H1 (cell line): ENCODE measurements at regions not wholly inside any gene's neighbourhood (a gene's known extent, or its start where the extent isn't known, plus 50 kb on each side); places are given as distances from the start of the nearest gene placed in this dataset.

ENCODE experiments used
- CTCF ChIA-PET: fragments of 300-600 bp; sonication (Branson Sonifier 250); formaldehyde crosslinking; loops from one replicate; lab custom pipeline; 2021; ENCODE audit not compliant: partially characterized antibody; lab: Charles Lee
- POLR2A ChIA-PET: fragments of 300-600 bp; sonication (Branson Sonifier 250); formaldehyde crosslinking; loops from one replicate; lab custom pipeline; 2021; ENCODE audit warnings: inconsistent platforms; ENCODE audit not compliant: partially characterized antibody; lab: Charles Lee
- DNase-seq, 2 experiments: peaks; one replicate each; pipeline versions ENCODE4 v3.0.0 to v3.0.0-alpha.2; 2010 to 2022; ENCODE audit warnings: low spot score in 2 of 2, low read depth in 1 of 2, mixed read lengths in 1 of 2
- FAIRE-seq: peaks from 2 replicates; lab custom pipeline; 2011; peaks lifted over from hg19 to GRCh38; lab: Jason Lieb, UNC
- H2AFZ ChIP-seq: 2 replicates; pipeline ENCODE4 v1.8.1; 2012; ENCODE audit warnings: low read length, inconsistent platforms
- H2AK5ac ChIP-seq: 2 replicates; pipeline ENCODE4 v1.6.1; 2013; ENCODE audit warnings: low read depth, low read length
- H2BK120ac ChIP-seq: replicated peaks from 2 replicates; pipeline ENCODE3; 2013; ENCODE audit warnings: low read depth, low read length, inconsistent platforms
- H2BK12ac ChIP-seq: 2 replicates; pipeline ENCODE4 v1.6.1; 2013; ENCODE audit warnings: low read depth, low read length
- H2BK15ac ChIP-seq: 2 replicates; pipeline ENCODE4 v1.6.1; 2013; ENCODE audit warnings: low read length
- H2BK20ac ChIP-seq: 2 replicates; pipeline ENCODE4 v1.6.1; 2013; ENCODE audit warnings: low read length
- H2BK5ac ChIP-seq: 2 replicates; pipeline ENCODE4 v1.6.1; 2013; ENCODE audit warnings: low read depth, low read length
- H3K14ac ChIP-seq: 2 replicates; pipeline ENCODE4 v1.6.1; 2013; ENCODE audit warnings: inconsistent platforms; ENCODE audit not compliant: insufficient read length
- H3K18ac ChIP-seq: 2 replicates; pipeline ENCODE4 v1.6.1; 2013; ENCODE audit warnings: low read length; ENCODE audit errors: extremely low read depth
- H3K23ac ChIP-seq: 2 replicates; pipeline ENCODE4 v1.6.1; 2013; ENCODE audit warnings: inconsistent platforms; ENCODE audit not compliant: insufficient read length
- H3K23me2 ChIP-seq: 2 replicates; pipeline ENCODE4 v1.6.1; 2013; ENCODE audit warnings: low read depth, low read length
- H3K27ac ChIP-seq: 2 replicates; pipeline ENCODE4 v1.6.1; 2011; ENCODE audit warnings: low read depth, low read length, inconsistent platforms
- H3K27me3 ChIP-seq, 4 experiments: replicated peaks in 1 of 4; 1 replicate in 1 of 4; 2 replicates in 3 of 4; pipeline versions ENCODE4 v1.6.1 to v1.8.1; 2011 to 2013; ENCODE audit warnings: low read length in 3 of 4, mild to moderate bottlenecking in 3 of 4, inconsistent platforms in 2 of 4, mixed read lengths in 2 of 4, moderate library complexity in 1 of 4; ENCODE audit not compliant: control insufficient read depth in 3 of 4, insufficient read depth in 3 of 4; ENCODE audit errors: extremely low read depth in 1 of 4
- H3K36me3 ChIP-seq, 4 experiments: 2 replicates each; pipeline versions ENCODE4 v1.6.1 to v1.8.1; 2011 to 2013; ENCODE audit warnings: mild to moderate bottlenecking in 4 of 4, low read length in 3 of 4, moderate library complexity in 2 of 4, control low read depth in 1 of 4, inconsistent platforms in 1 of 4; ENCODE audit not compliant: insufficient read depth in 4 of 4, control insufficient read depth in 2 of 4
- H3K4ac ChIP-seq: replicated peaks from 2 replicates; pipeline ENCODE3; 2013; ENCODE audit warnings: low read length, low read depth, mixed read lengths, inconsistent platforms; ENCODE audit not compliant: insufficient read length
- H3K4me1 ChIP-seq, 4 experiments: replicated peaks in 1 of 4; 1 replicate in 1 of 4; 2 replicates in 3 of 4; pipeline versions ENCODE4 v1.6.1 to v1.8.1; 2011 to 2013; ENCODE audit warnings: low read length in 3 of 4, inconsistent platforms in 2 of 4, mixed read lengths in 1 of 4; ENCODE audit not compliant: insufficient read depth in 4 of 4, control insufficient read depth in 3 of 4
- H3K4me2 ChIP-seq, 2 experiments: 2 replicates each; pipeline versions ENCODE4 v1.6.1 to v1.8.1; 2011 to 2013; ENCODE audit warnings: low read depth in 2 of 2, low read length in 2 of 2, control low read depth in 1 of 2, inconsistent platforms in 1 of 2, mild to moderate bottlenecking in 1 of 2; ENCODE audit not compliant: insufficient read depth in 1 of 2
- H3K4me3 ChIP-seq, 4 experiments: fragments of 200-600, 300-600 bp in 1 of 4; sonication (generic), shearing (Covaris generic), sonication (Bioruptor Twin) in 1 of 4; 2 replicates each; pipeline versions ENCODE4 v1.5.1 to v1.8.1; 2011 to 2016; ENCODE audit warnings: low read length in 4 of 4, low read depth in 3 of 4, control low read depth in 2 of 4, inconsistent platforms in 2 of 4, mild to moderate bottlenecking in 2 of 4, mixed read lengths in 1 of 4, moderate library complexity in 1 of 4; ENCODE audit not compliant: insufficient read depth in 2 of 4; ENCODE audit errors: extremely low read depth in 1 of 4
- H3K56ac ChIP-seq: replicated peaks from 2 replicates; pipeline ENCODE3; 2013; ENCODE audit warnings: low read depth, mild to moderate bottlenecking, mixed read lengths, low read length, inconsistent platforms; ENCODE audit not compliant: insufficient read length
- H3K79me1 ChIP-seq: 2 replicates; pipeline ENCODE4 v1.6.1; 2013; ENCODE audit warnings: low read depth, low read length, control low read depth
- H3K79me2 ChIP-seq, 2 experiments: 2 replicates each; pipeline versions ENCODE4 v1.6.1 to v1.8.1; 2012 to 2013; ENCODE audit warnings: low read length in 2 of 2, mild to moderate bottlenecking in 2 of 2, inconsistent platforms in 1 of 2; ENCODE audit not compliant: insufficient read depth in 2 of 2, control insufficient read depth in 1 of 2
- H3K9ac ChIP-seq, 4 experiments: replicated peaks in 1 of 4; 1 replicate in 1 of 4; 2 replicates in 3 of 4; pipeline versions ENCODE4 v1.6.1 to v1.8.1; 2011 to 2013; ENCODE audit warnings: low read depth in 3 of 4, low read length in 3 of 4, control low read depth in 2 of 4, mild to moderate bottlenecking in 2 of 4, moderate library complexity in 2 of 4, inconsistent platforms in 1 of 4; ENCODE audit errors: extremely low read depth in 1 of 4
- H3K9me3 ChIP-seq, 2 experiments: 2 replicates each; pipeline versions ENCODE4 v1.6.1 to v1.8.1; 2012 to 2013; ENCODE audit warnings: mild to moderate bottlenecking in 2 of 2, moderate library complexity in 2 of 2, control low read depth in 1 of 2, inconsistent platforms in 1 of 2, low read depth in 1 of 2, low read length in 1 of 2, mixed read lengths in 1 of 2; ENCODE audit not compliant: insufficient read depth in 2 of 2
- H4K20me1 ChIP-seq, 2 experiments: replicated peaks in 1 of 2; 2 replicates each; pipeline versions ENCODE3 to v1.8.1; 2011 to 2013; ENCODE audit warnings: inconsistent platforms in 2 of 2, low read length in 2 of 2, mild to moderate bottlenecking in 1 of 2; ENCODE audit not compliant: insufficient read depth in 2 of 2, control insufficient read depth in 1 of 2
- H4K5ac ChIP-seq: 2 replicates; pipeline ENCODE4 v1.6.1; 2013; ENCODE audit warnings: low read length, low read depth, mixed read lengths, inconsistent platforms; ENCODE audit not compliant: insufficient read length
- H4K8ac ChIP-seq: 2 replicates; pipeline ENCODE4 v1.8.0; 2013; ENCODE audit warnings: mild to moderate bottlenecking, moderate library complexity, low read length, inconsistent platforms; ENCODE audit not compliant: insufficient read depth; ENCODE audit errors: extremely low read depth
- H4K91ac ChIP-seq: replicated peaks from 2 replicates; pipeline ENCODE3; 2013; ENCODE audit warnings: low read length, mixed read lengths, inconsistent platforms; ENCODE audit not compliant: insufficient read length
- EZH2 ChIP-seq: fragments of 200-600 bp; sonication (generic); IDR thresholded peaks from 2 replicates; pipeline ENCODE4 v1.7.1; 2012; ENCODE audit warnings: low read depth, mild to moderate bottlenecking, moderate library complexity, low read length, inconsistent platforms; ENCODE audit not compliant: severe bottlenecking
- HDAC2 ChIP-seq, 2 experiments: fragments of 300-600 bp in 1 of 2; sonication (generic) in 1 of 2; IDR thresholded peaks; 2 replicates each; pipeline ENCODE4 v1.6.1; 2011 to 2012; ENCODE audit warnings: low read depth in 2 of 2, low read length in 2 of 2, mild to moderate bottlenecking in 2 of 2, moderate library complexity in 2 of 2, borderline replicate concordance in 1 of 2, inconsistent platforms in 1 of 2
- WGBS, 2 experiments: shearing (Covaris generic) in 1 of 2; methylation state at CpG; one replicate each; pipeline versions ENCODE4 v1.1.6 to v1.1.7; 2013 to 2015; ENCODE audit warnings: low lambda C conversion rate in 2 of 2, mixed read lengths in 2 of 2, inconsistent platforms in 1 of 2, low coverage in 1 of 2, missing lambda C conversion rate in 1 of 2; ENCODE audit not compliant: insufficient replicate concordance in 2 of 2, insufficient coverage in 1 of 2, insufficient read length in 1 of 2; ENCODE audit errors: extremely low coverage in 1 of 2, missing lambda C conversion rate in 1 of 2; 5-methylcytosine and 5-hydroxymethylcytosine counted together
- TF ChIP-seq, protein P1 (sequence below): IDR thresholded peaks from 2 replicates; pipeline ENCODE4 v1.6.1; 2012; ENCODE audit warnings: inconsistent platforms

DNA sequence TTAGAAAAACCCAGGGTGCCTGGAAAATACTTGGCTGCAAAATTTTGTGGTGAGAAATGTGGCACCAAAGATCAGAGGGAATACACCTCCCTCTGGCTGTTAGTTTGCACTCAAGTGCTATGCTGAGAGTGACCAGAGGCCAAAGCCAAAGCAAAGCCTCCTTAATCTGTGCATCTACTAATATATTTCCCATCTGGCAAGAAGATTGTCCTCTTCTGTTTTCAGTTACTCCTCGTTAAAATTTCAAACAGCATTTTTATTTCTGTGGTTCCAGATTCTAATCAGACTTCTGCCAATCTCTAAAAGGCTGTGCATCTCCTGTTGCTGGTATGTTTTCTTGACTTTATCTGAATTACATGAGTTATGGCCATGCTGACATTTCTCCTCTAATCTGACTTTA lies 327.4 kb downstream of the TBX15 start:
- TF ChIP-seq EZH2 (no peak), HDAC2 (IDR thresholded peaks at IDR 0.05; ENCODE audit: borderline replicate concordance in 1 of 2, low read depth in 2 of 2, low read length in 2 of 2) (no peak)
- TF ChIP-seq, protein P1, sequence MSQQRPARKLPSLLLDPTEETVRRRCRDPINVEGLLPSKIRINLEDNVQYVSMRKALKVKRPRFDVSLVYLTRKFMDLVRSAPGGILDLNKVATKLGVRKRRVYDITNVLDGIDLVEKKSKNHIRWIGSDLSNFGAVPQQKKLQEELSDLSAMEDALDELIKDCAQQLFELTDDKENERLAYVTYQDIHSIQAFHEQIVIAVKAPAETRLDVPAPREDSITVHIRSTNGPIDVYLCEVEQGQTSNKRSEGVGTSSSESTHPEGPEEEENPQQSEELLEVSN: no peak
- TF ChIP-seq, all 59 proteins: peak for 0
- DNase-seq: no peak
- H3K4ac ChIP-seq: no peak overlapping the region
- no peak overlapping the region for H3K27ac ChIP-seq
- H4K91ac ChIP-seq: no peak overlapping the region
- WGBS, 2 experiments: 100% methylated on average over 1 of the region's 1 CpG; no CpG with 5 or more reads in 1 of the 2 experiments
- H2BK120ac ChIP-seq: no peak overlapping the region
- H2BK20ac ChIP-seq: no peak overlapping the region
- no peaks in the 10 kb centered on the region for H3K9me3 ChIP-seq
- H3K4me2 ChIP-seq: no peak overlapping the region
- no peaks in the 10 kb centered on the region for H3K27me3 ChIP-seq
- no peak for FAIRE-seq
- H3K14ac ChIP-seq: no peak overlapping the region
- no peak overlapping the region for H3K4me3 ChIP-seq
- no peak overlapping the region for H3K9ac ChIP-seq
- H2BK12ac ChIP-seq: no peak overlapping the region
- no peaks in the 10 kb centered on the region for H4K20me1 ChIP-seq
- H3K23ac ChIP-seq: no peak overlapping the region
- H4K8ac ChIP-seq: no peak overlapping the region
- H3K23me2 ChIP-seq: no peaks in the 10 kb centered on the region
- no peaks in the 10 kb centered on the region for H3K4me1 ChIP-seq
- H3K36me3 ChIP-seq: no peaks in the 10 kb centered on the region
- no peak overlapping the region for H3K18ac ChIP-seq
- no peak overlapping the region for H2AFZ ChIP-seq
- no peak overlapping the region for H2AK5ac ChIP-seq
- H2BK5ac ChIP-seq: no peak overlapping the region
- H3K79me1 ChIP-seq: no peaks in the 10 kb centered on the region
- no peaks in the 10 kb centered on the region for H3K79me2 ChIP-seq
- H2BK15ac ChIP-seq: no peak overlapping the region
- no peak overlapping the region for H4K5ac ChIP-seq
- H3K56ac ChIP-seq: no peak overlapping the region
- POLR2A ChIA-PET: no interaction called here
- CTCF ChIA-PET: interaction anchor here (0.7 to 1.0 kb wide), 2 partner anchors 12 to 16 kb away, joined by 3 read pairs; no protein-coding TSS in a partner anchor
